GM20431 (cell line): ENCODE measurements at regions not wholly inside any gene's neighbourhood (a gene's known extent, or its start where the extent isn't known, plus 50 kb on each side); places are given as distances from the start of the nearest gene placed in this dataset.

Source experiments
- in situ Hi-C: fragments of 300-500 bp; cut with MseI, MboI; formaldehyde crosslinking; loops from one replicate; pipeline ENCODE4 v1.15.0; 2020; ENCODE audit warnings: low sequenced_read_pairs; ENCODE audit not compliant: unreplicated experiment

DNA sequence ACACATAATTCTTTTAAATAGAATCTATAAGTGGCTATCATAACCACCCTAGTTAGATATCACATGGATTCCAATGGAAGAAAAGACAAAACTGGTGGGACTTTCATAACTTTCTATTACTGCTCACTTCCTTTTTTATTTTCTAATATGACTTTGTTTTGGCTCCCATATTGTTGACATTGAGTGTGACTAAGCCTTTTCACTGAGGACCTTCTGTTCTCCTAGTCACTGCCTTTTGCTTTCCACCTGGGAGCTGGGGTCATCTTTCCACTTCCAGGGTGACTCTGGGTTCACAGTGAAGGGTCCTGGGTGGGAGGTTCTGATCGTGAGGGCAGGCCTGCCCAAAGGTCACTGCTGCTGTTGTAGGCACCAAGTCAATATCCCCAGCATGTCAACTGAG is 275.8 kb downstream of the TGFB2 start:
- in situ Hi-C loops: no loop called here

DNA sequence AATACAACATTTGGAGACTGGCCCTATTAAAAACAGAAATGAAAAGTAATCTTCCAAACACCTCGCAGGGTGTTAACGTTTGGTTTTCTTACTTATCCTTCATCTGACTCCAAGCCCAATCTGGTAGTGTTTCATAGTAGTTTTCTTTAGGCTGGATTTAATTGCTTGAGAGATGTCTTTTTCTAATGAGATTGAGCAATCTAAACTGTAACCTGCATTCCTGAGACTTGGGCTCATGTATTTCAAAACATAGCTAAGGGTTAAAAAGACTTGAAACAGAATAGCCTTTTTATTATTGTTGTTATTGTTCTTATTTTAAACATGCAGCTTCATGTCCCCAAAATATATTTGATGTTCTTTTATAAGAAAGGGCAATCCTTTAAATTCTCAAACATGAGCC is 278.9 kb downstream of the TGFB2 start:
- in situ Hi-C loops: no loop called here

- in situ Hi-C loops: no loop called here
Observed at GRCh38 chr1:218625393-218625792, 280.3 kb downstream of the TGFB2 start.

DNA sequence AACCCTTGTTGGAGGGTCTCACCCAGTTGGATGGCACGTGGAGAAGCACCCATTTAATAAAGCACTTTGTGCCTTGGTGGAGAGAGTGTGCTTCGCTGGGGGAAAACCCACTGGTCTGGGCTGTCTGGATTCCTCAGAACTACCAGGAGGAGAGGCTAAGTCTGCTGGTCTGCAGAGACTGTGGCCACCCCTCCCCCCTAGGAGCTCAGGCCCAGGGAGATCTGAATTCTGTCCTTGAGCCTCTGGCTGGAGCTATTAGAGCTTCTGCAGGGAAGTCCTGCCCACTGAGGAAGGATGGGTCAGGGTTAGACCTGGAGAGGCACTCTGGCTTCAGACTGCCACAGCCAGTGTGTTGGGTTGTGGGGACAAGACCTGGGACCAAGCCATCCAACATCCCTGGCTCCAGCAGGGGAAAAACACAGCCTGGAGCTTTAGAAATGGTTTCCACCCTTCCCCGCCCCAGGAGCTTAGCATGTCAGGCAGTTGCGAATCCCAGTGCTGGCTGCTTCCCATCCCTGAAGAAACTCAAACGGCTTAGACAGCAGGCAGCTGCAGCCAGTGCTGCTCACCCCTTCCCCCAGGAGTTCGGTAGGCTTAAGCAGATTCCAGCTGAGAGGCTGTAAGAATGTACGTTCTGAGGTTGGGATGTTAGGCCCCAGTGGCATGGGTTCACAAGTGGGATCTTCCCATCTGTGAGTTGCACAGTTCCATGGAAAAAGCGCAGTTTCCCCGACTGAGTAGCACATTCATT is 288.3 kb downstream of the TGFB2 start:
- in situ Hi-C loops: no loop called here

- in situ Hi-C loops: no loop called here
Observed at GRCh38 chr1:218634212-218634611, 289.1 kb downstream of the TGFB2 start.

DNA sequence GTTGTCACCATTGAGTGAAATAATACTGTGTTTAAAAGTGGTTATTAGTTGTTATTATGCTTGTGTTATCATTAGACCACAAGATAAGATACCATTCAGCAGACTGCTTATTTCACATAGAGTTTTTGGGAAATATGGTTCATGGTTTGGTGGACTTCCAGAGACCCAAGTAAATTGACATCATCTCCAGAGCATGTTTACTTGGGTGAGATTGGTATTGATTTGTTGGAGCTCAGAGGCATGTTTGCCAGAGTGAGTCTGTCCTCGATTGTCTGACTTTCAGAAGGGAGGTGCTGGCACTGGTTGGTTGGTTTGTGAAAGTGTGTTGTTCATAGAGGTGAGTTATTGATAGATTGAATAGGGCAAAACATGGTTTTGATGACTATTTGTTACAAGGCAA is 291.4 kb downstream of the TGFB2 start:
- in situ Hi-C loops: no loop called here

- in situ Hi-C loops: no loop called here
Observed at GRCh38 chr1:218640173-218640572, 295.0 kb downstream of the TGFB2 start.

- in situ Hi-C loops: no loop called here
Observed at GRCh38 chr1:218642033-218642948, 297.2 kb downstream of the TGFB2 start.

DNA sequence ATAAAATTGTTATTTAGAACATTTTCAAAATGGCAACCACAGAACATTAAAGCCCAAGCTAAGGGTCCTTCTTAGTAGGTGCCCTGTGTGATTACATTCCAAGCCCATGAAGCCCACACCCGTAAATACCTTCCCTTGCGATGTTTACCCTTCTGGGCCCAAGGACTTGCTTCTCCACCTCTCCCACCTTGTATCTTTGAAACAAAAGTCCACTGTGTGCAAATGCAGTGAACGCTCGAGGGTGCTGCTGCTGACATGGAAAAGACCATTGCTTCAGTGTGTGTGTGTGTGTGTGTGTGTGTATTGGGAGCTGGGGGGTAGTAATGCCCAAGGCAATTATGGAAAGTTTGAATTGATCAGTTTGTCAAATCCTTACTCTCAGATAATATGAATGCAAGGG is 298.1 kb downstream of the TGFB2 start:
- in situ Hi-C loops: no loop called here

DNA sequence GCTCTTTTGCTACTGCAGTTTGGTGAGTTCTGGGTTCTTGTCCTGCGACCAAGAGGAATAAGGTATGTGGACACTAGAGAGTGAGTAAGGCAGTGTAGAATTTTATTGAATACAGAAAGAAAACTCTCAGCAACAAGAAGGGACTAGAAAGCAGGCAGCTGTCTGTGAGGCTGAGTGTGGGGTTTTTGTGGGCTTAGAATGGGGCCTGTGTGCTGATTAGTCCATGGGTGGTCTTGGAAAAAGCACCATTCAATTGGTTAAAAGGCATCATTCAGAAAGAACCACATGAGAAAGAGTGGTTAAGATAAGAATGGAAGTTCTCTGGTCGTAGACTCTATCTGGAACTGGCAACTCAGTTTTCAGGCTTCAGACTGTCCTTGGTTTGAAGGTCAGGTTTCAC is 298.8 kb downstream of the TGFB2 start:
- in situ Hi-C loops: no loop called here

- in situ Hi-C loops: no loop called here
Observed at GRCh38 chr1:218646288-218646687, 301.2 kb downstream of the TGFB2 start.

DNA sequence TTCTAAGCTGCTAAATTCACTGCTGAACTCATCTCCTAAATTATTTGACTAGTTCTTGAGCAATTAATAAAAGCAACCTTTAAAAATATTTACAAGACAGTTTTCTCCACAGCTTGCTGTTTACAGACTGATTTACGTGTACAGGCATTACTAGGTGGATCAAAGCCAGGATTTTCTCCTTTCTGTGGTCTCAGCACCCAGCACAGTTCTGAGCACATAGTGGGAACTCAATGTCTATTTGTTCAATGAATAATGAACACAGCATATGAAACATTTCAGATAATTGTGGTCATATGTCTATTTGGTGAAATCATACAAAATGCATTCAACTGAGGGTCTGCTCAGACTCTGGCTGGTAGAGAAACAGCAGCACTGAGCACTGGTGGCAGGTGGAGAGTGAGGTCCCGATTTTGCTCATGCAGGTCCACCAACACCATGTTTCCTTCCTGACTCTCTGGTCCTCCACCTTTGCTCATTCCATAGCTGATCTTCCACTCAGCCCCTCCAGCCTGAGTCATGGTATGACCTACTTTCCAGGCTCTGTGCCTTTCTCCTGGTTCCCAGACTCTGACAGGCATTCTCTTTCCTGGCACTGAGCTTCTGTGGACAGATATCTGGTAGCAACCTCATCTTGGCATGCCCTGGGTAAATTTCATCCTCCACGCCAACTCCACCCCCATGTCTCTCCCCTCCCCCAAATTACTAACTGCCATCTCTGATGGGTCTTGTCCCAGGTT is 311.3 kb downstream of the TGFB2 start:
- in situ Hi-C loops: no loop called here

GRCh38 chr1:218658269-218658668 is 313.1 kb downstream of the TGFB2 start:
- in situ Hi-C loops: no loop called here

DNA sequence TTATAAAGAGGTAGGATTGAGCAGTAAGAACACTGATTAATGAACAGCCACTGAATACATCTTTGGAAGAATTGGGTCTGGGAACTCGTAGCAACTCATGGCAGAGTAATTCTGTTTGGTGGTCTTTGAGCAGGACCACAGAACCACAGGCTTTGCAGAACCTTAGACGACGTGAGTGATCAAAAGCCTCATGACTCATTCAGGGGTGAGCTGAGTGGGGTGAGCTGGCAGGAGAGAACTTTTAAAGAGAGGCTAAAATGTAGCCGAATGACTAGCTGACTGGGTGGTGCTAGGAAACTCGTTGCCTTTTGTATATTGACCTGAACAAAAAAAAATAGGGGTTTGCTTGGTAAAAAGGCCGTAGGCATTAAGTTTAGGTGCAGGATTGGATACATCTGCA is 313.8 kb downstream of the TGFB2 start:
- in situ Hi-C loops: no loop called here

GRCh38 chr1:218659911-218660677 is 315.0 kb downstream of the TGFB2 start:
- in situ Hi-C loops: no loop called here

DNA sequence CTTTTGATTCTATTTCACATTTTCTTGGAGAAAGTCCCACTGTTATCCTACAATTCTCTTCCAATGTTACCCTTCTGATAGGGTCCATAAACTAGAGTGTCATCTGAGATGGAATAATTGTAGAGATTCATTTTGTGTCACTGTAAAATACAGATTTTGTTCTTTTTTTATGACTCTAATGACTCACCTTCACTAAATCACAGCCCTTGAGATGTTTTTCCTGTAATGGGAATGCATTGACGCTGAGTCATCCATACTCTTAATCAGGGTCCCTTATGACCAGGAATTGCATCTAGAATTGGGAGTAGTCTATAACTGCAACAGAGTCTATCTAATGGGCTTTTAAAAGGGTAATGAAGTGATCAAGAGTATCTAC is 315.5 kb downstream of the TGFB2 start:
- in situ Hi-C loops: no loop called here

GRCh38 chr1:218661411-218661810 is 316.3 kb downstream of the TGFB2 start:
- in situ Hi-C loops: no loop called here

DNA sequence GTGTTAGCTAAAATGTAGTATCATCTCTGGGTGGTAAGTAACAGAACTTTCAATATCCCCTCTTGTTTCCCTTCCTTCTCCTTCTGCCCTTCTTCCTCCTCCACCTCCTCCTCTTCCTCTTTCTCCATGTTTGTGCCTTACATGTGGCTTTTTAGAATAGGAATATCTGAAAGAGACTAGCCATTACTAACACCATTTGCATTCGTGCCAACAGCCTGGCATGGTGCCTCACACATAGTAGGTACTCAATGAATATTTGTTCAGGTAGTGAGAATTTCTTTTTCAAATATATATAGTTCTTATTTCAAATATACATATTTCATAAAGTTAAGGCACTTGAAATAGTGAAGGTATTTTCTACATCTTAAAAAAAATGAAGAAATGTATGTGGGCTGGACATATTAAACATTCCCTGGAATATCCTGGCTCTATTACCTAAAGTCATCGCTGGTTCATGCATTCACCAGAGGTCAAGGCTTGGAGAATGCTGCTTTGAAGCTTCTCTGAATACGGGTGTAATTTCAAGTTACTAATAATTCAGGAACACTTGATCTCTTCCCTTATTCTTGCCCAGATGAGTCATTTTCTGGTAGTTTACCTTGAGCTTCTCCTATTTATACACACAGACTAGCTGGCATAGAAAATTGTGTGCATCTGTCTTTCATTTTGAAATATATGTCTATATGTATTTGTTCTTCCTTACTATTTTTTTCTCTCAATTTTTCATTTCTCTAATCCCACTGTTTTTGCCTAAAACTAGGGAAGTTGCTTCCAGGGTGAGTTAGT is 319.4 kb downstream of the TGFB2 start:
- in situ Hi-C loops: no loop called here

DNA sequence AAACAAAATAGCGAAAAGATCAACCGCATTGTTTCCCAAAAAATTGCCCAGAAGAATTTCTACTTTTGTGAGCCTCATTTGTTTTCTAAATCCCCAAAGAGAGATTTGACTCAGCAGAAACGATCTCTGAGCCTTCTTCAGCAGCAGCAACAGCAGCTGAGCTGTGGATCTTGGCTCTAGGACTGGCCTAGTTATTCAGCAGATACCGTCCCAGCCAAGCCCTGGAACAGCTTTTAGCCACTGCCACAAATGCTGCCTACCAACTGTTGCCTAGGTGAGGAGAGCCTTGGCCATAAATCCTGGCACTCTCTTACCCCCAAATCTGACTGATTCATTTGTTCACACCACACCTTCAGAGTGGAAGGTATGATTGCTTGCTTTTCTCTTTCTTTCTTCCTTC is 320.1 kb downstream of the TGFB2 start:
- in situ Hi-C loops: no loop called here
